ENCODE measurements at regions not wholly inside any gene's neighbourhood (a gene's known extent, or its start where the extent isn't known, plus 50 kb on each side); places are given as distances from the start of the nearest gene placed in this dataset.

GRCh38 chr13:58625703-58626389, 994.3 kb downstream of the PCDH17 start:
- TF ChIP-seq TOX (CRISPR knock-in tag; IDR thresholded peaks at IDR 0.05; ENCODE audit: borderline replicate concordance) (no peak), OSR1 (CRISPR knock-in tag; IDR thresholded peaks at IDR 0.05) (no peak), ZFP30 (CRISPR knock-in tag; IDR thresholded peaks at IDR 0.05) (no peak)

GRCh38 chr13:58630794-58631193, 999.2 kb downstream of the PCDH17 start:
- ATAC-seq = no peak
- TF ChIP-seq ZC3H10 (CRISPR knock-in tag; IDR thresholded peaks at IDR 0.05) (no peak), RARB (CRISPR knock-in tag; IDR thresholded peaks at IDR 0.05) (no peak), ESRRG (CRISPR knock-in tag; IDR thresholded peaks at IDR 0.05) (no peak), CSDC2 (CRISPR knock-in tag; IDR thresholded peaks at IDR 0.05) (no peak), ISL1 (CRISPR knock-in tag; IDR thresholded peaks at IDR 0.05) (peak; percentile 57), PPARA (CRISPR knock-in tag; IDR thresholded peaks at IDR 0.05; ENCODE audit: borderline replicate concordance) (no peak)

More at GRCh38 chr13:58625703-58626389, 994.3 kb downstream of the PCDH17 start:
- ATAC-seq = no peak

- TF ChIP-seq ZNF70 (CRISPR knock-in tag; IDR thresholded peaks at IDR 0.05) = no peak
- no peak for TF ChIP-seq CSRNP3 (CRISPR knock-in tag; IDR thresholded peaks at IDR 0.05)
- no peak for ATAC-seq
Observed at GRCh38 chr13:58633226-58633625, 1001.7 kb downstream of the PCDH17 start.

GRCh38 chr13:58655086-58655485, 1023.5 kb downstream of the PCDH17 start:
- no peak for TF ChIP-seq GLIS3 (CRISPR knock-in tag; IDR thresholded peaks at IDR 0.05)
- no peak for TF ChIP-seq CSRNP3 (CRISPR knock-in tag; IDR thresholded peaks at IDR 0.05)
- TF ChIP-seq TOX (CRISPR knock-in tag; IDR thresholded peaks at IDR 0.05; ENCODE audit: borderline replicate concordance) = no peak
- no peak for TF ChIP-seq ZNF565 (CRISPR knock-in tag; conservative IDR thresholded peaks at IDR 0.05; ENCODE audit: low read depth)
- TF ChIP-seq ZFP3 (CRISPR knock-in tag; IDR thresholded peaks at IDR 0.05) = no peak
- no peak for TF ChIP-seq ISL1 (CRISPR knock-in tag; IDR thresholded peaks at IDR 0.05)
- no peak for TF ChIP-seq ZNF70 (CRISPR knock-in tag; IDR thresholded peaks at IDR 0.05)
- TF ChIP-seq RARB (CRISPR knock-in tag; IDR thresholded peaks at IDR 0.05) = no peak
- TF ChIP-seq PPARA (CRISPR knock-in tag; IDR thresholded peaks at IDR 0.05; ENCODE audit: borderline replicate concordance) = no peak
- no peak for TF ChIP-seq POU6F1 (CRISPR knock-in tag; IDR thresholded peaks at IDR 0.05; ENCODE audit: borderline replicate concordance, low read depth)
- no peak for TF ChIP-seq ZFP30 (CRISPR knock-in tag; IDR thresholded peaks at IDR 0.05)
- TF ChIP-seq TSHZ2 (CRISPR knock-in tag; IDR thresholded peaks at IDR 0.05) = no peak
- no peak for TF ChIP-seq CREB5 (CRISPR knock-in tag; IDR thresholded peaks at IDR 0.05; ENCODE audit: low read depth)
- no peak for TF ChIP-seq ARNTL (CRISPR knock-in tag; IDR thresholded peaks at IDR 0.05; ENCODE audit: borderline replicate concordance, low read depth)
- no peak for TF ChIP-seq SNAI2 (CRISPR knock-in tag; IDR thresholded peaks at IDR 0.05)
- no peak for TF ChIP-seq BACH2 (CRISPR knock-in tag; IDR thresholded peaks at IDR 0.05; ENCODE audit: borderline replicate concordance)
- TF ChIP-seq ZNF8 (CRISPR knock-in tag; IDR thresholded peaks at IDR 0.05) = no peak
- no peak for ATAC-seq

All from SK-N-SH treated with all-trans-retinoic acid at 6 μM for 48 hours (cell line).